A549 (cell line): ENCODE measurements at regions not wholly inside any gene's neighbourhood (a gene's known extent, or its start where the extent isn't known, plus 50 kb on each side); places are given as distances from the start of the nearest gene placed in this dataset.

ENCODE experiments used
- ATAC-seq, 2 experiments: fragments of 200-7000 bp in 1 of 2; fragments of >200 bp in 1 of 2; cut with Nextera tagmentation in 1 of 2; cut with Tn5 transposase in 1 of 2; 3 replicates each; pipeline versions ENCODE4 v1.8.0 to v1.9.1; 2018 to 2020; ENCODE audit warnings: mild to moderate bottlenecking in 1 of 2, moderate library complexity in 1 of 2
- CTCF ChIA-PET: fragments of 300-600 bp; sonication (Branson Sonifier 250); formaldehyde crosslinking; extraction: SDS; loops from one replicate; lab custom pipeline; 2021; ENCODE audit warnings: antibody characterized with exemption, inconsistent platforms; lab: Yijun Ruan, JAX
- POLR2A ChIA-PET: fragments of 350-600 bp; formaldehyde crosslinking; extraction: SDS; loops from one replicate; lab custom pipeline; 2021; ENCODE audit warnings: antibody characterized with exemption, inconsistent platforms; lab: Yijun Ruan, JAX
- DNase-seq, 2 experiments: peaks; one replicate each; pipeline versions ENCODE4 v3.0.0 to v3.0.0-alpha.2; 2011 to 2016; ENCODE audit warnings: low read depth in 1 of 2, low spot score in 1 of 2
- FAIRE-seq: peaks from 2 replicates; lab custom pipeline; 2011; peaks lifted over from hg19 to GRCh38; lab: Jason Lieb, UNC
- H3K27ac ChIP-seq, 2 experiments: fragments of >200 bp; sonication (Bioruptor Twin); formaldehyde crosslinking; 3 replicates each; pipeline ENCODE4 v1.5.1; 2016 to 2017
- H3K4me1 ChIP-seq: fragments of >200 bp; sonication (Bioruptor Twin); formaldehyde crosslinking; 3 replicates; pipeline ENCODE4 v1.6.1; 2016
- H3K4me2 ChIP-seq: fragments of >200 bp; sonication (Bioruptor Twin); formaldehyde crosslinking; 3 replicates; pipeline ENCODE4 v1.6.1; 2016
- H3K4me3 ChIP-seq: fragments of >200 bp; sonication (Bioruptor Twin); formaldehyde crosslinking; 3 replicates; pipeline ENCODE4 v1.5.1; 2016
- H3K9me3 ChIP-seq: fragments of >200 bp; sonication (Bioruptor Twin); formaldehyde crosslinking; 3 replicates; pipeline ENCODE4 v1.6.1; 2016
- BHLHE40 ChIP-seq: IDR thresholded peaks from 2 replicates; pipeline ENCODE4 v1.6.1; 2012; ENCODE audit warnings: low read depth, low read length, inconsistent platforms
- CBX2 ChIP-seq: fragments of 200-600 bp; sonication (generic); IDR thresholded peaks from 2 replicates; pipeline ENCODE4 v1.6.1; 2016; ENCODE audit warnings: low read depth, mild to moderate bottlenecking, borderline replicate concordance
- CHD4 ChIP-seq: fragments of 200-600 bp; sonication (generic); IDR thresholded peaks from 2 replicates; pipeline ENCODE4 v1.6.1; 2016; ENCODE audit warnings: antibody characterized with exemption, mild to moderate bottlenecking, borderline replicate concordance
- CTCF ChIP-seq: fragments of >200 bp; sonication (Bioruptor Twin); formaldehyde crosslinking; IDR thresholded peaks from 3 replicates; pipeline ENCODE4 v1.5.1; 2016
- ELK1 ChIP-seq: fragments of 150-350 bp; IDR thresholded peaks from 2 replicates; pipeline ENCODE4 v1.6.1; 2014; ENCODE audit warnings: low read depth, mild to moderate bottlenecking, low read length
- EP300 ChIP-seq, 2 experiments: fragments of >200 bp; sonication (Bioruptor Twin); formaldehyde crosslinking; IDR thresholded peaks; 2 replicates in 1 of 2; 3 replicates in 1 of 2; pipeline ENCODE4 v1.6.1; 2016 to 2017
- ESRRA ChIP-seq: fragments of 150-350 bp; IDR thresholded peaks from 2 replicates; pipeline ENCODE4 v1.6.1; 2014; ENCODE audit warnings: mild to moderate bottlenecking, low read length, borderline replicate concordance
- FOSB ChIP-seq: fragments of 250-450 bp; sonication (Bioruptor Pico); IDR thresholded peaks from 2 replicates; pipeline ENCODE4 v1.5.0; 2020; ENCODE audit warnings: mild to moderate bottlenecking, moderate library complexity
- GATA3 ChIP-seq: IDR thresholded peaks from 2 replicates; pipeline ENCODE4 v1.6.1; 2012; ENCODE audit warnings: borderline replicate concordance
- HDAC2 ChIP-seq: fragments of 200-600 bp; sonication (generic); IDR thresholded peaks from 2 replicates; pipeline ENCODE4 v1.6.1; 2016
- HES2 ChIP-seq: fragments of >200 bp; sonication (Bioruptor Twin); formaldehyde crosslinking; IDR thresholded peaks from 2 replicates; pipeline ENCODE4 v1.6.1; 2016
- HEYL ChIP-seq: fragments of 250-450 bp; sonication (Bioruptor Pico); IDR thresholded peaks from 2 replicates; pipeline ENCODE4 v1.8.0; 2021; ENCODE audit warnings: mild to moderate bottlenecking, moderate library complexity
- JUN ChIP-seq, 2 experiments: fragments of >200 bp; sonication (Bioruptor Twin); formaldehyde crosslinking; IDR thresholded peaks; 2 replicates in 1 of 2; 3 replicates in 1 of 2; pipeline ENCODE4 v1.6.1; 2016 to 2017
- MYC ChIP-seq: IDR thresholded peaks from 2 replicates; pipeline ENCODE4 v1.6.1; 2012; ENCODE audit warnings: mild to moderate bottlenecking, inconsistent platforms, low read length, improper control_type of control experiment, borderline replicate concordance
- NPAS2 ChIP-seq: fragments of 250-450 bp; sonication (Bioruptor Pico); IDR thresholded peaks from 2 replicates; pipeline ENCODE4 v1.8.0; 2022; ENCODE audit warnings: mild to moderate bottlenecking, moderate library complexity, borderline replicate concordance
- PHF8 ChIP-seq: fragments of 200-600 bp; sonication (generic); IDR thresholded peaks from 2 replicates; pipeline ENCODE4 v1.6.1; 2016; ENCODE audit warnings: low read depth, mild to moderate bottlenecking, antibody characterized with exemption, moderate library complexity, borderline replicate concordance
- POLR2AphosphoS2 ChIP-seq: conservative IDR thresholded peaks from 2 replicates; pipeline ENCODE4 v1.6.1; 2012; ENCODE audit warnings: low read length, improper control_type of control experiment, inconsistent platforms
- RAD21 ChIP-seq, 2 experiments: fragments of >200 bp in 1 of 2; sonication (Bioruptor Twin) in 1 of 2; formaldehyde crosslinking in 1 of 2; IDR thresholded peaks in 1 of 2; conservative IDR thresholded peaks in 1 of 2; 2 replicates in 1 of 2; 3 replicates in 1 of 2; pipeline ENCODE4 v1.6.1; 2012 to 2018; ENCODE audit warnings: inconsistent platforms in 1 of 2
- RFX5 ChIP-seq: fragments of 450-650 bp; IDR thresholded peaks from 2 replicates; pipeline ENCODE4 v1.7.1; 2014; ENCODE audit warnings: antibody characterized with exemption, mild to moderate bottlenecking, moderate library complexity
- RNF2 ChIP-seq: fragments of 200-600 bp; sonication (generic); IDR thresholded peaks from 2 replicates; pipeline ENCODE4 v1.6.1; 2016; ENCODE audit warnings: low read depth, mild to moderate bottlenecking, antibody characterized with exemption, moderate library complexity, borderline replicate concordance
- ZNF302 ChIP-seq: fragments of 250-450 bp; sonication (Bioruptor Pico); IDR thresholded peaks from 2 replicates; pipeline ENCODE4 v1.9.0; 2021; ENCODE audit warnings: inconsistent platforms, mild to moderate bottlenecking, moderate library complexity
- WGBS: methylation state at CpG from one replicate; pipeline ENCODE4 v1.1.6; 2017; ENCODE audit errors: missing lambda C conversion rate; 5-methylcytosine and 5-hydroxymethylcytosine counted together

GRCh38 chrX:76026292-76026691 is 146.6 kb upstream of the PBDC1 start:
- DNase-seq, result no peak
- no peak for TF ChIP-seq EP300 (IDR thresholded peaks at IDR 0.05)
- no peak for TF ChIP-seq FOSB (CRISPR knock-in tag)
- no peak for TF ChIP-seq RFX5
- no peak for TF ChIP-seq RAD21 (conservative IDR thresholded peaks at IDR 0.05 in 1 of 2, IDR thresholded peaks at IDR 0.05 in 1 of 2)
- no peak for TF ChIP-seq HES2
- TF ChIP-seq CHD4, result no peak
- TF ChIP-seq HEYL (CRISPR knock-in tag), result no peak
- TF ChIP-seq ESRRA, result no peak
- TF ChIP-seq RNF2, result no peak
- TF ChIP-seq JUN (IDR thresholded peaks at IDR 0.05), result no peak
- no peak for TF ChIP-seq BHLHE40
- TF ChIP-seq HDAC2, result no peak
- no peak for TF ChIP-seq MYC
- no peak for FAIRE-seq
- no peak for ATAC-seq
- no peaks in the 10 kb centered on the region for H3K9me3 ChIP-seq
- CTCF ChIA-PET, result no interaction called here
- no peaks in the 10 kb centered on the region for H3K4me1 ChIP-seq
- no peak overlapping the region for H3K4me2 ChIP-seq
- H3K4me3 ChIP-seq, result no peak overlapping the region
- 40% methylated on average over 3 of the region's 7 CpGs for WGBS
- POLR2A ChIA-PET, result no interaction called here
- H3K27ac ChIP-seq, result no peak overlapping the region

GRCh38 chrX:76026751-76027150 is 146.1 kb upstream of the PBDC1 start:
- H3K4me2 ChIP-seq, result no peak overlapping the region
- no peak for FAIRE-seq
- H3K9me3 ChIP-seq, result no peaks in the 10 kb centered on the region
- no peak for ATAC-seq
- CTCF ChIA-PET, result no interaction called here
- POLR2A ChIA-PET, result no interaction called here
- no peak overlapping the region for H3K4me3 ChIP-seq
- no peaks in the 10 kb centered on the region for H3K4me1 ChIP-seq
- DNase-seq, result no peak
- 3% methylated on average over 3 of the region's 3 CpGs for WGBS
- TF ChIP-seq ELK1, result no peak
- no peak for TF ChIP-seq CTCF
- no peak for TF ChIP-seq PHF8
- TF ChIP-seq POLR2AphosphoS2, result no peak
- TF ChIP-seq CBX2, result no peak
- no peak for TF ChIP-seq GATA3
- TF ChIP-seq ZNF302 (CRISPR knock-in tag), result no peak
- no peak for TF ChIP-seq NPAS2 (CRISPR knock-in tag)
- TF ChIP-seq, all 56 proteins: peak for 0
- H3K27ac ChIP-seq, result no peak overlapping the region

- no peak for FAIRE-seq
These were observed 143.5 kb upstream of the PBDC1 start for GRCh38 chrX:76029385-76029784.

More at GRCh38 chrX:76029385-76029784, 143.5 kb upstream of the PBDC1 start:
- H3K4me3 ChIP-seq, result no peak overlapping the region
- H3K27ac ChIP-seq, result no peak overlapping the region
- H3K4me1 ChIP-seq, result no peaks in the 10 kb centered on the region
- no peak for ATAC-seq
- ChIA-PET POLR2A (no interaction called here), CTCF (no interaction called here)
- H3K9me3 ChIP-seq, result no peaks in the 10 kb centered on the region
- no peak for DNase-seq
- H3K4me2 ChIP-seq, result no peak overlapping the region
- TF ChIP-seq FOSB (CRISPR knock-in tag), result no peak
- 37% methylated on average over 16 of the region's 27 CpGs for WGBS
